HT-29 (cell line): ENCODE measurements at regions not wholly inside any gene's neighbourhood (a gene's known extent, or its start where the extent isn't known, plus 50 kb on each side); places are given as distances from the start of the nearest gene placed in this dataset.

ENCODE experiments used
- DNase-seq: peaks from one replicate; pipeline ENCODE4 v3.0.0-alpha.2; 2015; ENCODE audit warnings: low spot score

DNA sequence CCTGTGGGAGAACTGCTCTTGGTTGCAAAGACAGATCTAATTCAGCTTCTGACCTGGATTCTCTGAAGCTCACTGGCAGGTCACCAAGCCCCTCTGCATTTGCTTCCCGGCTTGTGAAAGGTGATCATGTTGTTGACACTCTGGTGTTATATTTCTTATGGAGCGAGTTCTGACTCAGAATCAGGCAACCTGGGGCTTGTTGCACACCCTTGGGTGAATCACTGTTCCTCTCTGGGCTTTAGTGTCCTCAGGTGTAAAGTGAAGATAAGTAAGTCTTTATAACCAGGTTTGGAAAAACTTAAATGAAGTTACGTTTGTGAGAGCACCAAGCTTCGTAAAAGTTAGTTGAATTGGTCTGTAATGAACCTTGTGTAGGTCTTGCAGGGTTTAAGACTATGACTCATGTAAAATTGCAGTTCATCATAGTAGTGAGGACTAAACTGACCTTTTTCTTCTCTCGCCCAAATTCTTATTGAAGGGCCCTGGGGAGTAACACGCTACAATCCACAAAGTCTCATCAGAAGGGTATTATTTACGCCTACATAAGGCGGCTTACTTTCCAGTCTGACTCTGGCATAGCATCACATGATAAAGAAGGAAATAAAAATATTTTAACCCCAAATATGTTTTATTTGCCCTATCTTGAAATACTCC is 218.6 kb downstream of the TMEM38B start:
- DNase-seq, result no peak

GRCh38 chr9:105921057-105921726 is 226.9 kb downstream of the TMEM38B start:
- DNase-seq, result no peak

GRCh38 chr9:105928416-105928815 is 234.1 kb downstream of the TMEM38B start:
- no peak for DNase-seq

DNA sequence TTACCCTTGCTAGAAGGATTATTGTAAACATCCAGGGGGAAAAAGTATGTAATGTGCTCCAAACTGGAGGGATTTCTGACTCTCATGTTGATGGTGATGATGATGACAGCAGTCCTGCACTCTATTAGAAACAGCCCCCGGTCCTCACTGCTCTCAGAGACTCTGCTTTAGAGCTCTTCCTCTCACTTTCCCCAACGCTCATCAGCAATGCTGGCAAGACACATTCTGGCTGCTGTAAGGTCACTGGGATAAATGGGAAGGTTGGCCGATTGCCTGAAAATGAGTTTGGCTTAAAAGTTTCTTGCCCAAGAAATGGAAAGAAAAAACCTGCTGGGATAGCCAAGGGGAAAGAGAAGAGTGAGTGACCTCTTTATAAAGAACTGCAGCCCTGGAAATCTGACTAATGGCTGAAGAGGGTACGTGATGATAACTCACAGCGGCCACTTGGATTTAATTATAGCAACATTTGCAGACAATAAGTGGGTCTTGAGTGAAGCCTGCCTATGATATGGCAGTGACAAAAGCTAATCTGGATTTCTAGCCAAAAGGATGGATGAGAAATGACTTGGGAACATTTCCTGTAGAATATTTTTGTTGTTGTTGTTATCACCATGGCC is 235.8 kb downstream of the TMEM38B start:
- no peak for DNase-seq

DNA sequence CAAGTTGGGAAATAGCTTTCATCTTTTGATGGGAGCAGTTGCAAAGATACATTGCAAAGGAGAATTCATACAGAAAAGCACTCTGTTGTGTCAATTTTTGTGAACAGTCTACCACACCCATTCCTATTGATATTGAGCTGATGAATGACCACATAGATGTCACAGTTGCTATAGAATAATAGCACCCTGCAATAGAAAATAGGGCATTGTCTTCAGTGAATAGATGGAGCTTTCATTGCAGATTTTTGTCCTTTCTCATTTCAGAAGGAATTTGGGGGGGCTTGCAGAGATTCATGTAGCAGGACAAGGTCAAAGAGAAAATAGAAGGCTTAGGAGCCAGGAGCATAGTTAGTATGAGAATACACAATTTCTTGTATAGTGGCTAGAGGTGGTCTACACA is 237.9 kb downstream of the TMEM38B start:
- DNase-seq, result no peak

DNA sequence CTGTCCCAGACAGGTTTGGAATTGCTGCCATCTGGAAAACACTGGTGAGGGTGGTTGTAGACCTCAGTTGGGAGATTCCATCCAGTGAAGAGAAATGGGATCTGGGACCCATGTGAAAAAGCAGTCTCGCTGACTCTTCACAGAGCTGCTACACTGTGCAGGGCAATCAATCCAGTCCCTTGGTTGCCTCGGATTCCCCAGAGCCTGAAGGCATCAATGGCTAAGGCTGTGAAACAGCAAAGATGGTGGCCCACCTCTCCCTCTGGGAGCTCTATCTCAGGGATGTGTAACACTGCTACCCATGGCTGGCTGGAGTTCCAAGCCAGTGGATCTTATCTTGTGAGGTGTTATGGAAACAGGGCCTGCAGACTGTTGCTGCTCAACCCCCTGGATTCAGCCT is 256.1 kb downstream of the TMEM38B start:
- no peak for DNase-seq

- DNase-seq, result no peak
These were observed 256.6 kb downstream of the TMEM38B start for GRCh38 chr9:105950894-105951293.

GRCh38 chr9:105954517-105954916 is 260.2 kb downstream of the TMEM38B start:
- DNase-seq, result no peak

- no peak for DNase-seq
These were observed 263.5 kb downstream of the TMEM38B start for GRCh38 chr9:105957830-105958229.

DNA sequence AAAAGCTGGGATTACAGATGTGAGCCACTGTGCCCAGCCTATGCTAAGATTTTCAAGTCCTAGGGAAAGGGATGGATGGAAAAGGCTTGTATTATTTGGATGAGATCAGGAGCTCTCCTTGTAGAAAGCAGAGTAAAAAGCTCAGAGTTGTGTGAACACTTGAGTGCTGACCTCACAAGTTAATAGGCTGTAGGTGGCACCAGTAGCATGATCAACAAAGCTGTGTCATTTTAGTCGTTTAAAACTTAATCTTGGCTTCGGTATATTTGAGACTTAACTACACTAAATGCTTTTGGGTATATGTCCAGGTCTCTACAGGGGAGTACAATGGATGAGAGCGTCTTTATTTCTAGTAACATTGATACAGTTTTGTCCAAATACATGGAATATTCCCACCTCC is 264.2 kb downstream of the TMEM38B start:
- DNase-seq, result no peak

DNA sequence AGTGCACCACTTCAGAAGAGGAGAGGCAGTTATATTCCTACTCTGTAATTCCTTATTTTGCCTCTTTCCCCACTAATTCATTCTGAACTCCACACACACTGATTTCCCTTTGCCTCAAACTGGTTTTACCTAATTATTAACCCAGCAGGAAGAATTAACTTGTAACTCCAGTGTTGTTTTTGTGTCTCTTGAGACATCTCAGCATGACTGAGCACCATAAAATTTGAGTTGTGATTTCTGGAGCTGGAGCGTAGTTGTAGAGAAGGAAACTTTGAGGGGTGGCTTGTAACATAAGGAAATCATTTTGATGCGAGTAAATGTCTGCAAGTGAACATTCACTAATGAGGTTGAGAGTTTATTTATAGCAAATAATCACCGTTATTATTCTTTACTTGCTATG is 265.2 kb downstream of the TMEM38B start:
- no peak for DNase-seq

- DNase-seq, result no peak
These were observed 269.2 kb downstream of the TMEM38B start for GRCh38 chr9:105963343-105964099.

DNA sequence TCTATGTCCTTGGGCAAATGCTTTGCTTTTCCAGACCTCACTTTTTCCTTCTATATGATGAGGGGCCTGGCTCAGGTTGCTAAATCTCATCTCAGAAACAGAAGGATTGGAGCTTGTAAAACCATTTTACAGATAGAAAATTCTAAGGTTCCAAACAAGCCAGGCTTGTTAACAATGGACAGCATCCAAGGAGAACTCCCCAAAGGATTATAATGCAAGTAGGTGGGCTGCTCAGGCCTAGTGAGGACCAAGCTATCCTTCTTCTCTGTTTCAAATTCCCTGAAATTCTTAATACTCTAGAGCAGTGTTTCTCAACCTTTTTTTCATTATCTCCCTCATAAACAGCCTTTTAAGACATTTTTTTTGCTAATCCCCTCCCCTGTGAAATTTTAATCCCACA is 269.8 kb downstream of the TMEM38B start:
- no peak for DNase-seq

DNA sequence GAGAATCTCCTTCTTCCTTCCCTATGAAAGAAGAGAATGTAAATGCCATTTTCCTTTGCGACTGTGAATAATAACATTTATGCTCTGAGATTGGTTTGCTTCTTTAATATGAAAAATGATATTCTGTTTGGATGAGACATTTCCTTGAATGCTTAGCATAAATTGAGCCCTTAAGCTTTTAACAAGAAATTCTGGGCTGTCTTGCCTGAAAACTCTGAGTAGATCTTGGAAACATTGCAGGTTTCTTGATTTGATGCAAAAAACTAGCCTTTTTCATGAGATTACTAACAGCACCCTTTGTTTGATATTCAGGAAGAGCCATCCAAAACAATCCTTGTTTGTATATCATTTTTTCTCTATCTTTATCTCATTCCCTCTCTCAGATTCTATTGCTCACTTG is 272.5 kb downstream of the TMEM38B start:
- no peak for DNase-seq

- DNase-seq, result no peak
These were observed 272.9 kb downstream of the TMEM38B start for GRCh38 chr9:105967248-105967647.

- DNase-seq, result no peak
These were observed 273.5 kb downstream of the TMEM38B start for GRCh38 chr9:105967797-105968196.

GRCh38 chr9:105968811-105969466 is 274.6 kb downstream of the TMEM38B start:
- no peak for DNase-seq

GRCh38 chr9:105969636-105970035 is 275.3 kb downstream of the TMEM38B start:
- DNase-seq, result no peak

GRCh38 chr9:105971986-105972385 is 277.6 kb downstream of the TMEM38B start:
- no peak for DNase-seq

DNA sequence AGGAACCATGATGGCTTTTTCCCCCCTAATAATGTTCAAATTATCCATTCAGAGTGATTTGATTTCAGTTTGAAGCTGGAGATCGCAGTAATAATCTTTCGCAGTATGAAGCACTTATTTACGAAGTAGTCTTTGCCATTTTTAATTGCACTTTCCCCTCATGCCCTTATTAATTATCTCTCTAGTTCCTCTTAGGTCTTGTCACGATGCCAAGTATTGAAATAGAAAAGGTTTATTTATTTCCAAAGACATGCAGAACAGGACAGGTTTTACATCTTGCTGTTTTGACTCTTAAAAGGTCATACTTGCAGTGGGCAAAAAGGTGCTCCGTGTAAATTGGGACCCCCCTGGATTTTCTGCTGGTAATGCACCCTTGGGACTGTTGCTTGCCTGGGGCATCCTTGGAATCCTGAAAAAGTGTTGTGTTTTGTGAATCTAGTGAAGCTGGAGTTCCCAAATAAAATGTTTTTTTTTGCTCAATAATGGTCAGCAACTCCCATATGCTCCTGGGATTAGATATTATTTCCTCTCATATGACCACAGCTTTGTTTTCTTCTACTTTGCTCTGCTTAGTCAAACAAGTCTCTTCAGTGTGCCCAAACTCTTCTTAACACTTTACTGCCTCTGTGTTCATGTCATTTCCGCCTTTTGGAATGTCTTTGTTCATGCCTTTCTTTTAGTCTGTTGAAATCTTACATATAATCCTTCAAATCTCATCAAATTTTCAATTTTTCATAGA is 278.3 kb downstream of the TMEM38B start:
- DNase-seq, result no peak

DNA sequence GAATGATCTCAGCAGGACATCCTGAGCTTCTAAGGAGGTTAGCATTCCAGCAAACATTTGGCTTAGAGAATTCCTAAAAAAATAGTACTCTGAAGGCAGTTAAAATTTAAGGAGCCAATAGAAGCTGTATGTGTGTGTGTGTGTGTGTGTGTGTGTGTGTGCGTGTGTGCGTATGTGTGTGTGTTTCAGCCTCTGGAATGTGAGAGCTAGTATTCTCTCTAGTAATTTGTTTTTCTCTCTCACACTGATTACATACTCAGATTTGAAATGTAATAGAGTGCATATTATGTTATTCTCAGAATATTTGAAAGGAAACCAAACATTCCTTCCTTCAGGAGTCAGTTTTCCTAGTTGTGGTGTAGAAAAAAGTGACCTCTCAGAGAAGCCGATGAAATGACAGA is 279.6 kb downstream of the TMEM38B start:
- DNase-seq, result no peak
